ENCODE measurements at regions not wholly inside any gene's neighbourhood (a gene's known extent, or its start where the extent isn't known, plus 50 kb on each side); places are given as distances from the start of the nearest gene placed in this dataset.

DNA sequence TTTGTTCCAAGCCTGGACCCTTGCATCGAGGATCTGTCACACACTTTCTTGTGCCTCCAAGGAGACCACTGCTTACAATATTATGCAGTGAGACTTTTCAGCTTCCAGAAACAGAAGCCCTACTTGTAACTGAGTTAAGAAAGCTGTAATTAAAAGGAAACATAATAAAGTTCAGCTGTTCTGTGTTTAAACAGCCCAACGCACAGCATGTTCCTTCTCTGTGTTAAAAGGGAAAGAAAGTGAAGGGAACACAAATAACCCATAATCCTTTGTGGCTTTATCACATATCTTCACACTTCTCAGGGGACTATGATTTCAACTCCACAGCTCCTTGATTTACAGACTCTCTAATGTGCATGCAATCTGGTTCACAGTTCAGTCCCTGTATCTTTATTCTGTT is 200.3 kb upstream of the MTNR1B start:
- DNase-seq = no peak

DNA sequence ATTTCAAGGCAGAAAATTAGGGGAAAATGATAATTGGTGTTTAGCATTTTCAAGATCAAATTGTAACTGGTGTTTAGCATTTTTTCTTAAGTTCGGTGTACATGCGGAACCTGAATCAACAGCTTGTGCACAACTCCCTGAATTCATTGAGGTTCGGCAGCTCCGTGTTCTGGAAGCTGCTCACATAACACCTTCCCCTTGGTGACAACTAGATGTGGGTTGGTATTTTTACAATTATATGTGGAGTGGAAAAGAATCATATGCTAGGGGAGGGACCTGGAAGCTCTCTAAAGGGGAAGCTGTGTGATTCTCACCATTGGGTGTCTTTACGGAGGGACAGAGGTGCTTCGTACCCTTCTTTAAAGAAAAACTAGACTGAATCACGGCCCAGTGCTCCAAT is 199.0 kb upstream of the MTNR1B start:
- DNase-seq = no peak

DNA sequence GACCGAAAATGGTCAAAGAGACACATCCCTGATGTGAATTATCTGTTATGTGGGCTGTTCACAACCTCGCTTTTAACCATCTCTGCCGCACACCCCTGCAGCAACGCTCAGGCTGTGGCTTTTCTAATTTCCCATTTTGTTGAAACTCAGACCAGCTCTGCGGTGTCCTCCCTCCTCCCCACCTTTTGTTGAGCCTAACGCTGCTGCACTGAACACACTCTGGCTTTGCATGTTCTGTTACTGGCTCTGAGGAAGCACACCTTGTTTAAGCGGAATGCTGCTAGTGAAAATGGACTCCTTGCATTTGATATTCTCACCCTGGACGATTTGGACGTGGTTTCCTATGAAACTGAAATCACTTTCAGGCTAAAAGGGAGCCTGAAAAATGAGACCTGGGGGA is 198.5 kb upstream of the MTNR1B start:
- DNase-seq = no peak

DNA sequence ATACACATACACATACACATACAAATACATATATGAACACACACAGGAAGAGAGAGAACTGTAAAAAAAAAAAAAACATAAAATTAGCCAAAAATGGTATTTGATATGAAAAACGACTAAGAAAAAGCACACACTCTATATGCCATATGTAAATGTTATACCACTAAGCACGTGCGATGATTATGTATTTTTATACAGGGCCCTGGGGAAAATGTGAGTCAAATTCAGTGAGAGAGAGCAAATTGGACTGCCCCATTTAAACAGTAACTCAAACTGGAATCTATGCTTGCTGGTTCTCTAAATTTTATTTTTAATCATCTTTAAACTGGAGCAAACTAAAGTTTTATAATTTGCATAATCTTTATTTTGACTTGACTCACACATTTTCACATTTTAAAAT is 197.8 kb upstream of the MTNR1B start:
- no peak for DNase-seq

DNA sequence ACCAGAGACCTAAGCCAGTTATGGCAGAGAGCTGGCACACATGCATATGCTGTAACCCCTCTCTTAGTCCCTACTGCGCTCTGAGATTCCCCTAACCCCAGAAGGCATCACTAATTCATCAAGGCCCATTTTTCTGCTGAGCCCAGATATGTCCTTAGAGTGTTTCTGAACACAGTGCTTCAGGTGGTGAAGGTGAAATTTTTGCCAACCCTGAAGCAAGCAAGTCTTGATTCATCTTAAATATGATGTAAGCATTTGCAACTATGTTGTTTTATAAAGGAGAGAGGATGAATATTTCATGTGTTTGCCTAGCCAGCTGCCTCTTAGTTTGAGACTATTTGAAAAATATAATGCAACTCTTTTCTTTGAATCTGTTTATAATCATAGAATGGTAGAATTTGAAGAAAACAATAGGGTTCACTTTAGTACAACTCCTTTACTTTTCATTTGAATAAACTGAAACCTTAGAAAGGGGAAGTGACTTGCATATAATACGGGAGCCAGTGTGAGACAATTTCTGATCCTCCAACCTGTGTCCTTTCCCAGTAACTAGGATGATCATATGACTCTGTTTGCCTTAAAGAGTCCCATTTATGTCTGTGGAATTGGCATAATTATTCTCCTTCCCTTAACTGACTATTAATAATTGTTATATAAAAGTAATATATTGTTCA is 194.3 kb upstream of the MTNR1B start:
- DNase-seq = no peak

DNA sequence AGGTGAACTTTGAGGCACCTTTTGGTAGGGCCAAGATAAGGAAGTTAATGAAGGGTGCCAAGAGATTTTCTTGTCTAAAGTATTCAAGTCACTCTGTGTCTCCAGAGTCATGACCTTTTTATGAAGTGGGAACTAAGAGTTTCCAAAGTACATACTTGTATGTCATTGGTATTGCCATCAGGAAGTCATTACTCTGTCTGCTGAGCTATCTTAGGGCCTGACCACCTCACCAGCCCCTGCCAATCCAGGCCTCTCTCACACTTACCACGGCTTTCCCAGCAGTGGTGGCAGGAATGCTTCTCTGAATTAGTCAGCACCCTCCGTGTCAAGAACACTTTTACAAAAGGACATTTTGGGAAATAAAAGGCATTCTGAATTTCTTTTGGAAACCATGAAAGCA is 192.8 kb upstream of the MTNR1B start:
- DNase-seq = no peak

DNA sequence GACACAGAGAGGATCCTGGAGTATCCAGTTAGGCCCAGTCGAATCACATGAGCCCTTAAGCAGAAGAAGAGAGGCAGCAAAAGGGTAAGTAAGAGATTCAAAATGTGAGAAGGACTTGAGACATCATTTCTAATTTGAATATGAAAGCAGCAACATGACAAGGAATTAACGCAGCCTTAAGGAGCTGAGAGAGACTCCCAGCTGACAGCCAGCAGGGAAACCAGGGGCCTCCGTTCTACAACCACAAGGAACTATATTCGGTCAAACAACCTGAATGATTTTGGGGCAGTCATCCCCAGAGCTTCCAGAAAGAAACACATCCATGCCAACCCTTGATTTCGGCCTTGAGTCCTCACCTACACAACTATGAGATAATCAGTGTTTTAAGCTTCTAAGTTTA is 189.7 kb upstream of the MTNR1B start:
- DNase-seq = no peak

DNA sequence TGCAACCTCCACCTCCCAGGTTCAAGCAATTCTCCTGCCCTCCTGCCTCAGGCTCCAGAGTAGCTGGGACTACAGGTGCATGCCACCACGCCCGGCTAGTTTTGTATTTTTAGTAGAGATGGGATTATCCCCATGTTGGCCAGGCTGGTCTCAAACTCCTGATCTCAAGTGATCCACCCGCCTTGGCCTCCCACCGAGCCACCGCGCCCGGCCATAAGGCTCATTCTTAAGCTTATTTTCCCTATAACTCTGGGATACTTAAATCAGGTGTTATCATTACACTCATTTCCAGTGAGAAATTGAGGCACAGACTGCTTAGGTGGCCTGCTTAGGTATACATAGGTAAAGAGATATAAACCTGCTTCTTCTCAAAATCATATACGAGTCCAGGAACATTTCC is 188.3 kb upstream of the MTNR1B start:
- DNase-seq = no peak

DNA sequence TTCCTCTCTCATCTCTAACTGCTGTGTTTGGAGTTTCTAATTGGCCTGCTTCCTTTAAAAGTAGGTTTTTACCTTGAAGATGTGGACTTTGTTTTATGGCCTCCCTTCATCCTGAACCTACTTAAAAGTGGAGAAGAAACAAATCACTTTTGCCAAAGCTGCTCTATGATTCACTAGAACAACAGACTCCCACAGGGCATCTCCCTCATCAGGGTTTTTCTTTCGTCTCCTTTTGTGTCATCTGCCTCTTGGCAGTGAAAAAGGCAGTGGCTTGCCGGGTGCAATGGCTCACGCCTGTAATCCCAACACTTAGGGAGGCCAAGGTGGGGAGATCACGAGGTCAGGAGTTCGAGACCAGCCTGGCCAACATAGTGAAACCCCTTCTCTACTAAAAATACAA is 186.6 kb upstream of the MTNR1B start:
- DNase-seq = no peak

DNA sequence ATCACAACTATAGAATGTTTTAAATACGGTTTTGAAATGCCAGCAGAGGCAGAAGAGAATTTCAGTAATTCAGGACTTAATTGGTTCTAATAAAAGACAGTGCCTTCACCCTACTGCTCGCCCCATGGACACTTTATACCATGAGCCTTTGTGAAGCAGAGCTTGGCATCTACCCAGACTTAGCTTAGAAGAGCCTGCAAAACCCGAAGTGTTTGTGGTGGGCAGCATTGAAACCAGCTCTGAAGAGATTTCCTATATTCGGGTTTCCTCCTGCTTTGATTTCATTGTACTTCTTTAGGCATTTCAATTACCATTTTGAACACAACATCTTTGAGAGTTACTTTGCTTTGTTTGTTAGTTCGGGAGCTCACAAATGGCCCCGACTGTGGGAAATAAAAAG is 185.1 kb upstream of the MTNR1B start:
- DNase-seq = no peak

DNA sequence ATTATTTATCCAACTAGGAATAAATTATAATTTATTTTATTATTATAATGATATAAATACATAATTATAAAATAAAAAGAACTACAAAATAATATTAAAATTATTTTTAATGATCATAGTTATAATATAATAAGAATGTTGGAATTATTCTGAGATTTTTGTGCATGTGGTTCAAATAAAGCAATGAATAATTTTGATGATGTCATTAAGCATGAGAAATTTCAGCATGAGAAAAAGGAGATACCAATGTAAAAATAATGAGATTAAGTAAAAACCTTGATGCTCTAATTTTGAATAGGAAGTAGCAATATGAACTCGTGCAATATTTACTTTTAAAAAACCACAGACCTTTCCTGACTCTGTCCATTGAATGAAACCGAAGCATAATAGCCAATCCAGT is 181.8 kb upstream of the MTNR1B start:
- no peak for DNase-seq

DNA sequence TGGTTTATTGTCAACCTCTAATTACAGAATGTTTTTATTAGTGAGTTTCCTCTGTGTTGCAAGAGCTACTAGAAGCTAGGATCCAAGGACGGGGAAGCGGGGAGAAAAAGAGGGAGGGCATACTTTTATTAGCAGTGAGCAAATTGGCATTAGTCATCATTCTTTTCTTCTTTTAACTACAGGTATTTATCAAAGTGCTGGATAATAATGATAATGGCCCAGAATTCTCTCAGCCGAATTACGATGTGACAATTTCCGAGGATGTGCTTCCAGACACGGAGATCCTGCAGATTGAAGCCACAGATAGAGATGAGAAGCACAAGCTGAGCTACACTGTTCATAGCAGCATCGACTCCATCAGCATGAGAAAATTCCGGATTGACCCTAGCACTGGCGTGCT is 179.7 kb upstream of the MTNR1B start:
- no peak for DNase-seq

DNA sequence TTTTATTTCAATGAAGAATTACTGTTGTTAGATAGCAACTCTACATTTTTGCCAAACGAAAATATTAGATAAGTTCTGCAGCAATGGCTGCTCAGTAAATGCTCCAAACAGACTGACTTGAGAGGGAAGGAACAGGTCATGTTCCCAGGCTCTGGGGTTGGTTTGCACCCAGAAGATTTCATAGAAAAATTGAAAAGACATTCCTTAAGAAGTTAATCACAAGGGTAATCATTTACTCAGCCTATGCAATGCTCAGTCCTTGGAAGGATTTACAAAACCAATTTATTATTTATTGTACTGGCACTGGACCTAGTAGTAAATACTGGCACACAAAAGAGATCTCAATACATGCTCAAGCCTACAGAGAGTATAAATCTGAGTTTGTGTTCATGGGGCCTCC is 179.1 kb upstream of the MTNR1B start:
- no peak for DNase-seq

DNA sequence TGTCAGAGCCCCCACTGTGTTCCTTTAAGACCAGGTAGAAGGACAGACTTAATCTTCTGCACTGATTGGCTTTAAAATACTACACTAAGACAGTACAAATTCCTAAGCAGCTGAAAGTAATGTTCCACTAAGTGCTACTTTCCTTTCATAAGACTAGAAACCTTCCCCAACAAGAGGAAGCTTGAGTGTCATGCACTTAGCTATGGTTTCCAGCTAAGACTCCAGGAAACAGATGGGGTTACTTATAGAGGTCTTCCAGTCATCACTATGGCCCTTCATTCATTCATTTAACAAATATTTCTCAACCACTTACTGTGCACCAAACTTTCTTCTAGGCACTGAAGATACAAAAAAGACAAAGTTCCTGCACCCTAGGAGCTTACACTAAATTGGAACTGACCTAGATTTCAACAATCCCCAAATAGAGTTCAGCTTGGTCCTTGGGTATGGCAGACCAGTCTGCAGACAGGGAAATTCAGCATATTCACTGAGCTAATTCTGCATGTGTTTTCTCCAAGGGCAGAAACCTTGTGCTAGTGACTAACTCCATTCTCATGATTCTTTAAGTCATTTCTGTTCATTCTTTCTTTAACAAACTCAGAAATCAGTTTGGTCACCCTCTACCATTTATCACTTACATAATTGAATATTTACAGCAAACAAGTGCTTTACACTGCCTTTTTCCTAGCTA is 178.4 kb upstream of the MTNR1B start:
- DNase-seq = no peak

DNA sequence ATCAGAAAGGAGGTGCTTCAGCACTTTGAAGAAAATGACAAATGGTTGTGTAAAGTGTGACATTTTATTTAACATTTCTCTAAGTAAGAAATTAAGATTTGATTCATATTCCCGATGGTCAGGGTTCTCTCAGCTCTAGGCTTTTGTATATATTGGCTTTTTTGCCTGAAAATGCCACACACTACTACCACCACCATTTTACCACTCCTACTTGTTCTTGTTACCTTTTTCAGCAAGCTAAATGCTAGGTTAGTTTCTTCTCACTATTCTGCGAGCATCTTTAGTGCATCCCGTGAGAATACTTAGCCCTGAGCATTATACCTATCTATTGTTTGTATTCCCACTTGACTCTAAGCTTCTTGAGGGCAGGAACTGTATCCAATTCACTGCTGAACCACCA is 177.6 kb upstream of the MTNR1B start:
- no peak for DNase-seq

DNA sequence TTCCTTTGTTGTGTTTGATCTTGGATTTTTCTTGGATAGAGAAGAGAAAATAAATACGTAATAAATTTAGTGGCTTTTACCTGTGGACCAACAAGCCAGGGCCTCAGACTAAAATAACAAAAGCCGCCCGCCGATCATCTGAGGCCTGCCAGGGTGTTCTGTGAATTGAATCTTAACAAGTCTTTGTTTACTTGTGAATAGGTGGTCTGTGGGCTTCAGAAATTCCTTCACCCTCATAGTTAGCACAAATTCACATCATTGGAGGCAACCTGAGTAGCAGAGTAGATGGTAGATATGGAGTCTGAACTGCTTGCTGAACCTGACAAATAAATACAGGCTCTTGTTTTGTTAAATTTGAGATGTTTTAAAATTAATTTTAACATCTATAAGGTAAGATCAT is 176.3 kb upstream of the MTNR1B start:
- no peak for DNase-seq

DNA sequence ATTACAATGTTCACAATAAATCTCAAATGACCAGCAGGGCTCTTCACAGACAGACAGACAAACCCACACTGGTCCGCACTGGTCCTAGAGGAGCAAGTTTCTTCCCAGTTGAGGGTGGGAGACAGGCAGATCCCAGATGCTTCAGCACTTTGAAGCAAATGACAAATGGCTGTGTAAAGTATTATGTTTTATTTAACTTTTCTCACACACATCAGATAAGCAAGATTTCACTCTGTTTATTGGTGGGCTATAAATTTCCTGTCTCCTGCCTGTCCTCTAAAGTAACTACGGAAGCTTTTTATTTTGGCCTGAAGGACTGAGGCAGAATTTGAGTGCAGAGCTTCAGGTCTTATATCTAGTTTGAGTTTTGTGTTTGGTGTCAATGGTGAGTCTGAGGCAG is 174.7 kb upstream of the MTNR1B start:
- DNase-seq = no peak

DNA sequence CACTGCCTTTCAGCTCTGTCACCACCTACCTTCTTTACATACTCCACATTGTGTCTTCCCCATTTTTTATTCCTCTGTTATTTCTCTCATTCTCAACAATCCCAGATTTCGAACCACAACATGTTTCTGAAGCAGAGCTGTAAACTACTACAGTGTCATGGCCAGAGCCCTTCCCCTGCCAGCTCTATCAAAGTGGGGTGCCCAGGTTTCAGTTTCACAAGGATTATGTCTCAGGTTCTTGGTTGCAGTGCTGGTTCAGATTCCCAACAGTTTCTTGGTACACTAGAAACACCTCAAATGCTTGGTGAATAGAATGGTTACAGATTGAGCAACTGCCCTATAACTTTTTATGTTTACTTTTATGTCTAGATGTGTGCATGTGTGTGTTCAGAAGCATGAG is 172.7 kb upstream of the MTNR1B start:
- DNase-seq = no peak

DNA sequence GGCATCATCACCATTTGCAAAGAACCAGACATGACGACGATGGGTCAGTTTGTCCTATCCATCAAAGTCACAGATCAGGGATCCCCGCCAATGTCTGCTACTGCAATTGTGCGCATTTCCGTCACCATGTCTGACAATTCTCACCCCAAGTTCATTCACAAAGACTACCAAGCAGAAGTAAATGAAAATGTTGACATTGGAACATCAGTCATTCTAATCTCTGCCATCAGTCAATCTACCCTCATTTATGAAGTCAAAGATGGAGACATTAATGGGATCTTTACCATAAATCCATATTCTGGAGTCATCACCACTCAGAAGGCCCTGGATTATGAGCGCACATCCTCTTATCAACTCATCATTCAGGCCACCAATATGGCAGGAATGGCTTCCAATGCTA is 171.6 kb upstream of the MTNR1B start:
- DNase-seq = no peak

DNA sequence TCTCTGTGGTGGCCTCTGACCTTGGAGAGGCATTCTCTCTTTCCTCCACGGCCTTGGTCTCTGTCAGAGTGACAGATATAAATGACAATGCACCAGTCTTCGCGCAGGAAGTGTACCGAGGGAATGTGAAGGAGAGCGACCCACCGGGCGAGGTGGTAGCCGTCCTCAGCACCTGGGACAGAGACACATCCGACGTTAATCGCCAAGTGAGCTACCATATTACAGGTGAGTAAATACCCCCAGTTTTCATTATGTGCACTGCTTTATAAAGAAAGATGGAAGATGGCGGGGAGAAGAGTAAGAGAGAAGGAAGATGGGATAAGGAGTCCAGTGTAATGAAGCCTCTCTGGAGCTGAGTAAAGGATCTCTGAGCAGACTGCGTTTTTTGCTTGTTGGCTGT is 167.8 kb upstream of the MTNR1B start:
- no peak for DNase-seq

DNA sequence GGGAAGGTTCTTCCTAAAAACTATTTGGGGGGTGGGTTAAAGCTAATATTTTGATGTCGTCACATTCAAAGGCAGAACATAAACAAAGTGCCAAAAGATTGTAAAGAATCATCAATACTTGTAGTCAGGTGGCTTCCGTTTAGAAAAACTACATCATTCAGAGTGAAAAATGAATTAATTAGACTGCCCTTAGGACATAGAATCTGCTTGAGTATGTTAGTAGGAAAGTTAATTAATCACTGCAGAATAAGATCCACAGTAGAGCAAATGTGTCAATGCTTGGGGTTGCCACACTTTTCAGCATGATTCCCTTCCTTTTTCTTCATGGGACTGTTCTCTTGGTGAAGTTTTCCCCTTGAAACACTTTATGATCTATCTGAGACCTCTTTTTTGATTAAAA is 166.8 kb upstream of the MTNR1B start:
- no peak for DNase-seq

DNA sequence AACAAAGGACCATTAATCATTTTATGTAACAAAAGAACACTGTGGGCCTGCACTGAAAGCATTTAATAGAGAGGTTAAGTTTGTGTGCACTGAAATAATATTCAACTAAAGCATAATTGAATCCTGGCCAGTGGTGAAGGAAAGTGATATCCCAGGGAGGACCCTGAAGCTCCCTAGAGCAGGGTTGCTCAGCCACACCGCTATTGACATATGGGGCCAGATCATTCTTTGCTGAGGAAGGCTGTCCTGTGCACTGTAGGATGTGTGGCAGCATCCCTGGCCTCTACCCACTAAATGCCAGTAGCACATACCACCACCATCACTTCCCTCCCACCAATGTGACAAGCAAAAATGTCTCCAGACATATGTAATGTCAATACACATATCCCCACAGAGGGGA is 166.1 kb upstream of the MTNR1B start:
- DNase-seq = no peak

DNA sequence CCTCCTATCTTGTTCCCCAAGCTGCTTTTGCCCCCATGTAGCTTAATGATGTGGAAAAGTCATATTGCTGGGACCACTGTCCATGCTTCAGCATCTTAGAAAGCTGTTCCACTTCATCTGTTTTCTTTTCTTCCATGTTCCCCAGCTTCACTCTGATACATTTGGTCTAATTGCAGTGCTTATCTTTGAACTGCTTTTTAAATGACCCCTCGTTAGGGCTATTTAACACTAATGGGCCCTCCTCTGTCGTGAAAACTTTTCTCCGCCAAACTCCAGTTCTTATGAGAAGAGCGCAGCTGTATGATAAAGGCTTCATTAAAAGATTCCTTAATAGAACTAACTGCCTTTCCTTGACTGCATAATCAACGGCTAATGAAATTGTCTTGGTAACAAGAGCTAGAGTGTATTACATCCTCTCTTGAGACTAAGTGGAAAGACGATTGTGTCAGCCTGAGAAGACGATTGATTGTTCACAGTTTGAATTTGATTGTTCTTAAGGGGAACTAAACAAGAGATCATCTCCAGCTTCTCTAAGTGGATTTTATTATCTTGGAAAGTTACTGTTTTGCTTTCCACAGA is 165.0 kb upstream of the MTNR1B start:
- no peak for DNase-seq

DNA sequence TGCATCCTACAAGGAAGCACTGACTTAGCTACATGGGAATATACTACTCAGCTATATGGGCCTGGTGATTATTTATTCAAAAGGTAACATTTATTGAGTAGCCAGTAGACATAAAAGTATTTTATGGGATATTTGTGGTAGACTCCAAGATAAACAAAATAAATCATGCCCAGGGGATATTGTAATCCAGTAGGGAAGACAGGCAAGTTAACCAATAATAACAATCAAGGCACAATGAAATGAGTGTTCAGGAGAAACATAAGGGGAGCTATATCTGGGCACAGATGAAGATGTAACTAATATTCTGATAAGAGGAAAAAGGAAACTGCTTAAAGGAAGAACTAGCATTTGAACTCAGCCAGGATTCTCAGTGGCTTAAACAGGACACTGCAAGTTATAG is 161.4 kb upstream of the MTNR1B start:
- no peak for DNase-seq
